Hepatocyte (in vitro differentiated cells): ENCODE measurements at regions not wholly inside any gene's neighbourhood (a gene's known extent, or its start where the extent isn't known, plus 50 kb on each side); places are given as distances from the start of the nearest gene placed in this dataset.
"Not testable (repeated sequence)": the region's sequence is repeated elsewhere in the genome, so short reads cannot be mapped to it uniquely, and the experiment has no call there.

Experiments
- DNase-seq: peaks from one replicate; pipeline ENCODE4 v3.0.0-alpha.2; 2016; ENCODE audit warnings: low spot score
- H2AFZ ChIP-seq: fragments of 200-600 bp; sonication (generic); 2 replicates; pipeline ENCODE4 v1.6.0; 2016; ENCODE audit warnings: antibody characterized with exemption, mild to moderate bottlenecking
- H3K27ac ChIP-seq: fragments of 200-600 bp; sonication (generic); 2 replicates; pipeline ENCODE4 v1.5.1; 2016; ENCODE audit warnings: mild to moderate bottlenecking
- H3K27me3 ChIP-seq: fragments of 200-600 bp; sonication (generic); 2 replicates; pipeline ENCODE4 v1.6.1; 2016
- H3K36me3 ChIP-seq: fragments of 200-600 bp; sonication (generic); replicated peaks from 2 replicates; pipeline ENCODE4 v1.5.1; 2016; ENCODE audit warnings: low read depth; ENCODE audit not compliant: insufficient read depth
- H3K4me1 ChIP-seq: fragments of 200-600 bp; sonication (generic); 2 replicates; pipeline ENCODE4 v1.5.1; 2016; ENCODE audit warnings: mild to moderate bottlenecking, moderate library complexity; ENCODE audit not compliant: insufficient read depth
- H3K4me2 ChIP-seq: fragments of 200-600 bp; sonication (generic); 2 replicates; pipeline ENCODE4 v1.6.0; 2016
- H3K4me3 ChIP-seq: fragments of 200-600 bp; sonication (generic); 2 replicates; pipeline ENCODE4 v1.5.1; 2016; ENCODE audit warnings: mild to moderate bottlenecking
- H3K79me2 ChIP-seq: fragments of 200-600 bp; sonication (generic); 2 replicates; pipeline ENCODE4 v1.6.0; 2017; ENCODE audit warnings: mild to moderate bottlenecking
- H3K9me2 ChIP-seq: fragments of 200-600 bp; sonication (generic); replicated peaks from 2 replicates; pipeline ENCODE4 v1.6.0; 2017; ENCODE audit warnings: mild to moderate bottlenecking; ENCODE audit not compliant: insufficient read depth
- H3K9me3 ChIP-seq: fragments of 200-600 bp; sonication (generic); 2 replicates; pipeline ENCODE4 v1.5.1; 2016; ENCODE audit warnings: low read depth, mild to moderate bottlenecking
- H4K20me1 ChIP-seq: fragments of 200-600 bp; sonication (generic); 2 replicates; pipeline ENCODE4 v1.6.0; 2016; ENCODE audit warnings: mild to moderate bottlenecking; ENCODE audit not compliant: insufficient read depth, poor library complexity, severe bottlenecking
- EZH2 ChIP-seq: fragments of 200-600 bp; sonication (generic); IDR thresholded peaks from 2 replicates; pipeline ENCODE4 v1.6.1; 2016; ENCODE audit warnings: antibody characterized with exemption, mild to moderate bottlenecking, borderline replicate concordance
- EZH2phosphoT487 ChIP-seq: fragments of 200-600 bp; sonication (generic); IDR thresholded peaks from one replicate; pipeline ENCODE4 v1.6.1; 2018; ENCODE audit warnings: antibody characterized with exemption, mild to moderate bottlenecking, low read depth, moderate library complexity; ENCODE audit not compliant: unreplicated experiment, severe bottlenecking
- WGBS: methylation state at CpG from one replicate; pipeline ENCODE4 v1.1.6; 2016; ENCODE audit warnings: low lambda C conversion rate; ENCODE audit errors: missing lambda C conversion rate; 5-methylcytosine and 5-hydroxymethylcytosine counted together
- TF ChIP-seq, protein P1 (sequence below): fragments of 200-600 bp; sonication (generic); IDR thresholded peaks from 2 replicates; pipeline ENCODE4 v1.5.1; 2016; ENCODE audit warnings: antibody characterized with exemption, mild to moderate bottlenecking; ENCODE audit not compliant: poor library complexity

DNA sequence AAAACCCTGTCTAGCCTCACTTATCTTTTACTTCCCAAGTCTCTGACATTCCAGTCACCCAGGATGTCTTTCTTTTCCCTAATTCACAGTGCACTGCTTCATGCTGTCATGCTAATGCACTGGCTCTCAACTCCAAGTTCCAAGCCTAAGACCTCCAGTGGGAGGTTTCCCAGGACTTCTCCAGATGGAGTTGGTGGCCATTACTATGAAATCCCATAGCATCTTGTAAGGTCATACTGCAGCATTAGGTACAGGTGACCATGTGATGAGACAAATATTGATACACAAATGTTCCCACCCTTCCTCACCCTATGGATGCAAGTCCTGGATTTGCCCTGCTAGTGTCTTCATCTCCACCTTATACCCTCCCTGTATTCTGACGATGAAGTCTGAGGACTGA, 138.6 kb upstream of the PRICKLE2 start:
- WGBS: 96% methylated on average over 1 of the region's 1 CpG
- TF ChIP-seq EZH2: no peak
- TF ChIP-seq, protein P1, sequence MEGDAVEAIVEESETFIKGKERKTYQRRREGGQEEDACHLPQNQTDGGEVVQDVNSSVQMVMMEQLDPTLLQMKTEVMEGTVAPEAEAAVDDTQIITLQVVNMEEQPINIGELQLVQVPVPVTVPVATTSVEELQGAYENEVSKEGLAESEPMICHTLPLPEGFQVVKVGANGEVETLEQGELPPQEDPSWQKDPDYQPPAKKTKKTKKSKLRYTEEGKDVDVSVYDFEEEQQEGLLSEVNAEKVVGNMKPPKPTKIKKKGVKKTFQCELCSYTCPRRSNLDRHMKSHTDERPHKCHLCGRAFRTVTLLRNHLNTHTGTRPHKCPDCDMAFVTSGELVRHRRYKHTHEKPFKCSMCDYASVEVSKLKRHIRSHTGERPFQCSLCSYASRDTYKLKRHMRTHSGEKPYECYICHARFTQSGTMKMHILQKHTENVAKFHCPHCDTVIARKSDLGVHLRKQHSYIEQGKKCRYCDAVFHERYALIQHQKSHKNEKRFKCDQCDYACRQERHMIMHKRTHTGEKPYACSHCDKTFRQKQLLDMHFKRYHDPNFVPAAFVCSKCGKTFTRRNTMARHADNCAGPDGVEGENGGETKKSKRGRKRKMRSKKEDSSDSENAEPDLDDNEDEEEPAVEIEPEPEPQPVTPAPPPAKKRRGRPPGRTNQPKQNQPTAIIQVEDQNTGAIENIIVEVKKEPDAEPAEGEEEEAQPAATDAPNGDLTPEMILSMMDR: no peak
- no peak for TF ChIP-seq EZH2phosphoT487
- H3K79me2 ChIP-seq: no peaks in the 10 kb centered on the region
- no peaks in the 10 kb centered on the region for H3K9me3 ChIP-seq
- H3K4me2 ChIP-seq: no peak overlapping the region
- H3K27ac ChIP-seq: no peak overlapping the region
- no peaks in the 10 kb centered on the region for H4K20me1 ChIP-seq
- no peaks in the 10 kb centered on the region for H3K27me3 ChIP-seq
- no peak for DNase-seq
- no peak overlapping the region for H2AFZ ChIP-seq
- no peaks in the 10 kb centered on the region for H3K36me3 ChIP-seq
- no peaks in the 10 kb centered on the region for H3K9me2 ChIP-seq
- H3K4me1 ChIP-seq: peaks cover 2% of the 10 kb centered on the region
- H3K4me3 ChIP-seq: no peak overlapping the region

- no peaks in the 10 kb centered on the region for H3K79me2 ChIP-seq
- no peaks in the 10 kb centered on the region for H3K9me3 ChIP-seq
- no peak overlapping the region for H2AFZ ChIP-seq
- H3K36me3 ChIP-seq: no peaks in the 10 kb centered on the region
- H3K9me2 ChIP-seq: no peaks in the 10 kb centered on the region
- H3K4me1 ChIP-seq: no peaks in the 10 kb centered on the region
- H3K4me3 ChIP-seq: no peak overlapping the region
- TF ChIP-seq EZH2 (no peak), EZH2phosphoT487 (no peak)
- TF ChIP-seq, protein P1: no peak
- 72% methylated on average over 5 of the region's 5 CpGs for WGBS
- H3K4me2 ChIP-seq: no peak overlapping the region
- no peak for DNase-seq
- no peaks in the 10 kb centered on the region for H4K20me1 ChIP-seq
- H3K27me3 ChIP-seq: no peaks in the 10 kb centered on the region
- H3K27ac ChIP-seq: no peak overlapping the region
Observed at GRCh38 chr3:64361962-64362735, 136.9 kb upstream of the PRICKLE2 start.

DNA sequence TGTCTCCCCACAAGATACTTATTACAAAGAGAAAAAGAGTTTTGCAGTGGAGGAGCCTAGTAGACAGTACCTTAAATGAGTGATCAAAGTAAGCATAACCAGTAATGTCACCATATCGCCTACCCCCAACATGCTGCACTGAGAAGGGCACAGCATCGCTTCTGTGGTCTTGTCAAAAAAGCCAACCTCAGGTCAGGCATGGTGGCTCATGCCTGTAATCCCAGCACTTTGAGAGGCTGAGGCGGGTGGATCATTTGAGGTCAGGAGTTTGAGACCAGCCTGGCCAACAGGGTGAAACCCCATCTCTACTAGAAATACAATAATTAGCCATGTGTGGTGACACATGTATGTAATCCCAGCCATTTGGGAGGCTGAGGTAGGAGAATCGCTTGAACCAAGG, 135.8 kb upstream of the PRICKLE2 start:
- DNase-seq, H2AFZ ChIP-seq, H4K20me1 ChIP-seq, H3K4me2 ChIP-seq, H3K4me1 ChIP-seq, H3K27me3 ChIP-seq, H3K4me3 ChIP-seq, H3K9me3 ChIP-seq, H3K36me3 ChIP-seq, H3K79me2 ChIP-seq, H3K27ac ChIP-seq, H3K9me2 ChIP-seq: not testable (repeated sequence)
- WGBS: 91% methylated on average over 4 of the region's 4 CpGs

- H3K27ac ChIP-seq: no peak overlapping the region
- TF ChIP-seq, protein P1: no peak
- TF ChIP-seq EZH2phosphoT487 (no peak), EZH2 (no peak)
- H3K9me3 ChIP-seq: no peaks in the 10 kb centered on the region
- H3K4me3 ChIP-seq: no peak overlapping the region
- H3K4me2 ChIP-seq: no peak overlapping the region
- H3K9me2 ChIP-seq: no peaks in the 10 kb centered on the region
- H3K27me3 ChIP-seq: no peaks in the 10 kb centered on the region
- H2AFZ ChIP-seq: no peak overlapping the region
- H4K20me1 ChIP-seq: no peaks in the 10 kb centered on the region
- no peaks in the 10 kb centered on the region for H3K36me3 ChIP-seq
- no peak for DNase-seq
- no peaks in the 10 kb centered on the region for H3K4me1 ChIP-seq
- 85% methylated on average over 6 of the region's 6 CpGs for WGBS
- no peaks in the 10 kb centered on the region for H3K79me2 ChIP-seq
Observed at GRCh38 chr3:64360280-64360679, 135.0 kb upstream of the PRICKLE2 start.
